K562 (cell line): ENCODE measurements at regions not wholly inside any gene's neighbourhood (a gene's known extent, or its start where the extent isn't known, plus 50 kb on each side); places are given as distances from the start of the nearest gene placed in this dataset.
A peak's percentile ranks its signal among the peaks of the same experiment; 100 is the strongest.

Experiments used
- CBX5 ChIP-seq: IDR thresholded peaks from 2 replicates; pipeline ENCODE4 v1.6.1; 2014; ENCODE audit warnings: low read depth, borderline replicate concordance
- COPS2 ChIP-seq: fragments of 450-650 bp; conservative IDR thresholded peaks from 2 replicates; pipeline ENCODE4 v1.6.1; 2016; ENCODE audit warnings: mild to moderate bottlenecking, moderate library complexity
- ELK1 ChIP-seq: sonication (generic); formaldehyde crosslinking; IDR thresholded peaks from 2 replicates; pipeline ENCODE4 v1.8.1; 2022; ENCODE audit warnings: missing genetic modification reagents
- FOXJ2 ChIP-seq: fragments of 200-800 bp; sonication (Bioruptor generic); IDR thresholded peaks from 2 replicates; pipeline ENCODE4 v1.6.1; 2016; ENCODE audit warnings: missing genetic modification characterization, missing compliant biosample characterization
- GATA2 ChIP-seq: sonication (generic); formaldehyde crosslinking; IDR thresholded peaks from 2 replicates; pipeline ENCODE4 v1.4.0; 2020; ENCODE audit warnings: mild to moderate bottlenecking, missing genetic modification reagents
- HMG20A ChIP-seq: fragments of 450-650 bp; formaldehyde crosslinking; conservative IDR thresholded peaks from 2 replicates; pipeline ENCODE4 v1.4.0; 2020; ENCODE audit warnings: mild to moderate bottlenecking, mixed read lengths
- MYBL2 ChIP-seq, 2 experiments: fragments of 450-650 bp in 1 of 2; sonication (generic) in 1 of 2; formaldehyde crosslinking in 1 of 2; IDR thresholded peaks; 2 replicates each; pipeline versions ENCODE4 v1.6.1 to v1.8.1; 2017 to 2022; ENCODE audit warnings: borderline replicate concordance in 1 of 2, inconsistent platforms in 1 of 2, low read depth in 1 of 2, mild to moderate bottlenecking in 1 of 2, missing genetic modification reagents in 1 of 2, moderate library complexity in 1 of 2
- NFIC ChIP-seq: fragments of 450-650 bp; IDR thresholded peaks from 2 replicates; pipeline ENCODE4 v1.6.1; 2017; ENCODE audit warnings: mild to moderate bottlenecking, inconsistent platforms
- PCBP2 ChIP-seq: fragments of 200-400 bp; formaldehyde crosslinking; IDR thresholded peaks from 2 replicates; pipeline ENCODE4 v1.6.1; 2018; ENCODE audit warnings: low read length, low read depth, mild to moderate bottlenecking, moderate library complexity; ENCODE audit not compliant: poor library complexity, severe bottlenecking
- POLR3G ChIP-seq: IDR thresholded peaks from 2 replicates; pipeline ENCODE4 v1.6.1; 2011; ENCODE audit not compliant: insufficient read length, insufficient replicate concordance; ENCODE audit errors: extremely low read depth
- PYGO2 ChIP-seq: fragments of 450-650 bp; IDR thresholded peaks from 2 replicates; pipeline ENCODE4 v1.6.1; 2016; ENCODE audit warnings: mild to moderate bottlenecking, missing genetic modification characterization, moderate library complexity, missing compliant biosample characterization
- RBBP5 ChIP-seq: fragments of 200-600 bp; sonication (generic); IDR thresholded peaks from 2 replicates; pipeline ENCODE4 v1.6.1; 2012; ENCODE audit warnings: borderline replicate concordance, mild to moderate bottlenecking, low read length, control low read depth, inconsistent platforms; ENCODE audit not compliant: insufficient read depth, poor library complexity, severe bottlenecking
- SLC30A9 ChIP-seq: fragments of 250-450 bp; sonication (Bioruptor Pico); IDR thresholded peaks from 2 replicates; pipeline ENCODE4 v1.8.0; 2022; ENCODE audit warnings: mild to moderate bottlenecking, moderate library complexity
- SP1 ChIP-seq: sonication (generic); formaldehyde crosslinking; IDR thresholded peaks from 2 replicates; pipeline ENCODE4 v1.8.1; 2022; ENCODE audit warnings: mild to moderate bottlenecking, missing genetic modification reagents
- TCF15 ChIP-seq: fragments of 250-450 bp; sonication (Bioruptor Pico); IDR thresholded peaks from 2 replicates; pipeline ENCODE4 v1.8.0; 2022; ENCODE audit warnings: moderate library complexity, mild to moderate bottlenecking, inconsistent platforms
- U2AF1 ChIP-seq: fragments of 200-400 bp; formaldehyde crosslinking; optimal IDR thresholded peaks from 2 replicates; pipeline ENCODE3; 2017; ENCODE audit warnings: mild to moderate bottlenecking, low read depth, low read length, moderate library complexity
- ZKSCAN3 ChIP-seq: fragments of 250-450 bp; sonication (Bioruptor Pico); IDR thresholded peaks from 2 replicates; pipeline ENCODE4 v1.4.0; 2020
- ZNF197 ChIP-seq: fragments of 200-800 bp; sonication (Bioruptor generic); IDR thresholded peaks from 2 replicates; pipeline ENCODE4 v1.6.1; 2016; ENCODE audit warnings: low read depth, missing genetic modification characterization, missing compliant biosample characterization
- ZNF589 ChIP-seq: fragments of 200-800 bp; sonication (Bioruptor generic); IDR thresholded peaks from 2 replicates; pipeline ENCODE4 v1.6.1; 2016; ENCODE audit warnings: low read depth, missing genetic modification characterization, missing compliant biosample characterization
- ZZZ3 ChIP-seq: fragments of 450-650 bp; IDR thresholded peaks from 2 replicates; pipeline ENCODE4 v1.6.1; 2016; ENCODE audit warnings: antibody characterized with exemption, mild to moderate bottlenecking, moderate library complexity
- TF ChIP-seq, protein P1 (sequence below): fragments of 450-650 bp; formaldehyde crosslinking; IDR thresholded peaks from 2 replicates; pipeline ENCODE4 v1.4.0; 2020; ENCODE audit warnings: mild to moderate bottlenecking, moderate library complexity
- TF ChIP-seq, protein P2 (sequence below): fragments of 450-650 bp; IDR thresholded peaks from 2 replicates; pipeline ENCODE4 v1.7.1; 2018; ENCODE audit warnings: mild to moderate bottlenecking, low read depth; ENCODE audit not compliant: partially characterized antibody
- TF ChIP-seq, protein P3 (sequence below): fragments of 250-450 bp; sonication (Bioruptor Pico); IDR thresholded peaks from 2 replicates; pipeline ENCODE4 v1.5.0; 2021

DNA sequence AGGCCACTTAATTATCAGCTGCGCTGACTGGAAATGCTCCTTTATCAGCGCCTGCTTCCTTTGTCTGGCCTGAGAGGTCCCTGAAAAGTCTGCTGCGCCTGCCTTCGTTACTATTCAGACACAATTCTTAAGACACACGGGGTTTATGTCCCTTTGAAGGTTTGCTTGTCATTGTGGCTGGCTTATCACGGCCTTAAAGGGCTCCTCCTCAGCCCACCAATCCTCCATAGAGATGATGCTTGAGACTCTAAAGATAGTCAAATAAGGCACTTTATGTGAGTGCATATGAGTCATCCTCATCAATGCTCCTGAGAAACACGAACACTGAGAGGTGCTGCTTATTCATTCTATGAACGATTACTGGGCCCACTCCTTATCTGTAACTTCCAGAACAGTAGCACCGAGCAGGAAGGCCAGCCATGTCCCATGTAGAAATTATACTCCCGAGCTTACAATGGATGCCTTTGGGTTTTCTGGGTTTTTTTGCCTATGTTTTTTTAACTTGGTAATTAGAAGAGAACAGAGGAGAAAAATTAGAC is 1268.2 kb upstream of the TMEM132C start (continued):
- no peak for TF ChIP-seq PYGO2
- TF ChIP-seq, protein P1, sequence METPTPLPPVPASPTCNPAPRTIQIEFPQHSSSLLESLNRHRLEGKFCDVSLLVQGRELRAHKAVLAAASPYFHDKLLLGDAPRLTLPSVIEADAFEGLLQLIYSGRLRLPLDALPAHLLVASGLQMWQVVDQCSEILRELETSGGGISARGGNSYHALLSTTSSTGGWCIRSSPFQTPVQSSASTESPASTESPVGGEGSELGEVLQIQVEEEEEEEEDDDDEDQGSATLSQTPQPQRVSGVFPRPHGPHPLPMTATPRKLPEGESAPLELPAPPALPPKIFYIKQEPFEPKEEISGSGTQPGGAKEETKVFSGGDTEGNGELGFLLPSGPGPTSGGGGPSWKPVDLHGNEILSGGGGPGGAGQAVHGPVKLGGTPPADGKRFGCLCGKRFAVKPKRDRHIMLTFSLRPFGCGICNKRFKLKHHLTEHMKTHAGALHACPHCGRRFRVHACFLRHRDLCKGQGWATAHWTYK (CRISPR knock-in tag), result no peak
- no peak for TF ChIP-seq FOXJ2
- TF ChIP-seq NFIC, result peak; percentile 85
- TF ChIP-seq GATA2 (CRISPR knock-in tag), result peak; percentile 83
- TF ChIP-seq MYBL2 (IDR thresholded peaks at IDR 0.05; ENCODE audit: low read depth), result no peak
- TF ChIP-seq MYBL2 (CRISPR knock-in tag; IDR thresholded peaks at IDR 0.05; ENCODE audit: borderline replicate concordance), result no peak
- TF ChIP-seq ELK1, result no peak
- TF ChIP-seq POLR3G, result no peak
- TF ChIP-seq TCF15, result no peak
- no peak for TF ChIP-seq ZZZ3
- no peak for TF ChIP-seq U2AF1
- TF ChIP-seq CBX5, result peak; percentile 90
- no peak for TF ChIP-seq PCBP2
- no peak for TF ChIP-seq COPS2
- TF ChIP-seq, protein P2, sequence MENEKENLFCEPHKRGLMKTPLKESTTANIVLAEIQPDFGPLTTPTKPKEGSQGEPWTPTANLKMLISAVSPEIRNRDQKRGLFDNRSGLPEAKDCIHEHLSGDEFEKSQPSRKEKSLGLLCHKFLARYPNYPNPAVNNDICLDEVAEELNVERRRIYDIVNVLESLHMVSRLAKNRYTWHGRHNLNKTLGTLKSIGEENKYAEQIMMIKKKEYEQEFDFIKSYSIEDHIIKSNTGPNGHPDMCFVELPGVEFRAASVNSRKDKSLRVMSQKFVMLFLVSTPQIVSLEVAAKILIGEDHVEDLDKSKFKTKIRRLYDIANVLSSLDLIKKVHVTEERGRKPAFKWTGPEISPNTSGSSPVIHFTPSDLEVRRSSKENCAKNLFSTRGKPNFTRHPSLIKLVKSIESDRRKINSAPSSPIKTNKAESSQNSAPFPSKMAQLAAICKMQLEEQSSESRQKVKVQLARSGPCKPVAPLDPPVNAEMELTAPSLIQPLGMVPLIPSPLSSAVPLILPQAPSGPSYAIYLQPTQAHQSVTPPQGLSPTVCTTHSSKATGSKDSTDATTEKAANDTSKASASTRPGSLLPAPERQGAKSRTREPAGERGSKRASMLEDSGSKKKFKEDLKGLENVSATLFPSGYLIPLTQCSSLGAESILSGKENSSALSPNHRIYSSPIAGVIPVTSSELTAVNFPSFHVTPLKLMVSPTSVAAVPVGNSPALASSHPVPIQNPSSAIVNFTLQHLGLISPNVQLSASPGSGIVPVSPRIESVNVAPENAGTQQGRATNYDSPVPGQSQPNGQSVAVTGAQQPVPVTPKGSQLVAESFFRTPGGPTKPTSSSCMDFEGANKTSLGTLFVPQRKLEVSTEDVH, result no peak
- TF ChIP-seq ZNF589 (CRISPR knock-in tag), result peak; percentile 53; the same call in 1 of the 2 replicates
- TF ChIP-seq ZNF197 (CRISPR knock-in tag), result peak; percentile 83; the same call in 1 of the 2 replicates
- TF ChIP-seq SLC30A9, result no peak
- TF ChIP-seq HMG20A (CRISPR knock-in tag), result no peak
- TF ChIP-seq ZKSCAN3 (CRISPR knock-in tag), result no peak
- TF ChIP-seq RBBP5, result no peak
- no peak for TF ChIP-seq SP1
- TF ChIP-seq, protein P3, sequence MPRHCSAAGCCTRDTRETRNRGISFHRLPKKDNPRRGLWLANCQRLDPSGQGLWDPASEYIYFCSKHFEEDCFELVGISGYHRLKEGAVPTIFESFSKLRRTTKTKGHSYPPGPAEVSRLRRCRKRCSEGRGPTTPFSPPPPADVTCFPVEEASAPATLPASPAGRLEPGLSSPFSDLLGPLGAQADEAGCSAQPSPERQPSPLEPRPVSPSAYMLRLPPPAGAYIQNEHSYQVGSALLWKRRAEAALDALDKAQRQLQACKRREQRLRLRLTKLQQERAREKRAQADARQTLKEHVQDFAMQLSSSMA (CRISPR knock-in tag), result no peak
